ENCODE measurements at regions not wholly inside any gene's neighbourhood (a gene's known extent, or its start where the extent isn't known, plus 50 kb on each side); places are given as distances from the start of the nearest gene placed in this dataset.

- POLR2A ChIA-PET (ENCODE audit: low non-redundant PET), result no interaction called here
- DNase-seq (ENCODE audit: low spot score), result no peak
- no peak overlapping the region for H3K27ac ChIP-seq
- TF ChIP-seq, protein P1, sequence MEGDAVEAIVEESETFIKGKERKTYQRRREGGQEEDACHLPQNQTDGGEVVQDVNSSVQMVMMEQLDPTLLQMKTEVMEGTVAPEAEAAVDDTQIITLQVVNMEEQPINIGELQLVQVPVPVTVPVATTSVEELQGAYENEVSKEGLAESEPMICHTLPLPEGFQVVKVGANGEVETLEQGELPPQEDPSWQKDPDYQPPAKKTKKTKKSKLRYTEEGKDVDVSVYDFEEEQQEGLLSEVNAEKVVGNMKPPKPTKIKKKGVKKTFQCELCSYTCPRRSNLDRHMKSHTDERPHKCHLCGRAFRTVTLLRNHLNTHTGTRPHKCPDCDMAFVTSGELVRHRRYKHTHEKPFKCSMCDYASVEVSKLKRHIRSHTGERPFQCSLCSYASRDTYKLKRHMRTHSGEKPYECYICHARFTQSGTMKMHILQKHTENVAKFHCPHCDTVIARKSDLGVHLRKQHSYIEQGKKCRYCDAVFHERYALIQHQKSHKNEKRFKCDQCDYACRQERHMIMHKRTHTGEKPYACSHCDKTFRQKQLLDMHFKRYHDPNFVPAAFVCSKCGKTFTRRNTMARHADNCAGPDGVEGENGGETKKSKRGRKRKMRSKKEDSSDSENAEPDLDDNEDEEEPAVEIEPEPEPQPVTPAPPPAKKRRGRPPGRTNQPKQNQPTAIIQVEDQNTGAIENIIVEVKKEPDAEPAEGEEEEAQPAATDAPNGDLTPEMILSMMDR (conservative IDR thresholded peaks at IDR 0.05; ENCODE audit: low read depth), result no peak
- CTCF ChIA-PET, result no interaction called here
Observed at GRCh38 chr13:34751044-34751443, 191.0 kb upstream of the NBEA start.

DNA sequence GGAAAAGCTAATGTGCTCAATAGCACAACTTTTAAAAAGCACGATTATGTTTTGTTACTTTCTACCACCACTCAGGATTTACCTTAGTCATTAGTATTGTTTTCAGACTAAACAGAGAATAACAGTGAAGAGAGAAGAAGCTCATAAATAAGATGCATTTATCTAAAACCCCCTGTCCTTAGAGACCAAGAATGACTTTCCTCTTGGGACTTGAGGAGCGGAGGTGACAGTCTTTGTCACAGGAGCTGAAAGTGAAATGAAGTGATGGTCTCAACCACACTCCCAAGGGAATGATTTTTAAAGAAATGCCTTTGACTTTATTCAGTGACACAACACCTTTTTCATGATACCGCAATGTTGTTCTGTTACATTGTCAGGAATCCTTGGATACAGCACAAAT lies 190.6 kb upstream of the NBEA start:
- no peak overlapping the region for H3K27ac ChIP-seq
- CTCF ChIA-PET, result no interaction called here
- POLR2A ChIA-PET (ENCODE audit: low non-redundant PET), result no interaction called here
- TF ChIP-seq, protein P1 (conservative IDR thresholded peaks at IDR 0.05; ENCODE audit: low read depth), result no peak
- DNase-seq (ENCODE audit: low spot score), result no peak

- POLR2A ChIA-PET (ENCODE audit: low non-redundant PET), result no interaction called here
- TF ChIP-seq, protein P1 (conservative IDR thresholded peaks at IDR 0.05; ENCODE audit: low read depth), result no peak
- CTCF ChIA-PET, result interaction anchor here (0.6 kb wide), 1 partner anchor 815 kb away, joined by 5 read pairs; no protein-coding TSS in a partner anchor
- DNase-seq (ENCODE audit: low spot score), result no peak
- no peak overlapping the region for H3K27ac ChIP-seq
Observed at GRCh38 chr13:34752283-34752960, 189.6 kb upstream of the NBEA start.

DNA sequence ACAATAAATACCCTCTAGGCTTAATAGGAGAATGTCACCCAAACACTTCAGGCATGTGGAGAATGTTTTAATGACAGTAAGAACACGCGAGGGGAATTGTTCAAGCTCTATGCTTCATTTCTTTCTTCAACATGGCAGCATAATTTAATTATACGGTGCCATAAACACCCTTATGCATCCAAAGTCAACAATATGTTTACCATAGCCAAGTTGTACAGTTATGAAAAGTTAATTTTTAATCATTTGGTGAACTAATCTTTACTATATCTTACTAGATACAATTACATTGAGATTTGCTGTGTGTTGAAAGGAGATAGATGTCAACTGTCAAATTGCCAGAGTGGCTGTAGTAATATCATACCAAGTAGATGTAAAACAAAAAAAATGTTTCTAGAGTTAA lies 185.9 kb upstream of the NBEA start:
- TF ChIP-seq, protein P1 (conservative IDR thresholded peaks at IDR 0.05; ENCODE audit: low read depth), result no peak
- DNase-seq (ENCODE audit: low spot score), result no peak
- POLR2A ChIA-PET (ENCODE audit: low non-redundant PET), result no interaction called here
- no peak overlapping the region for H3K27ac ChIP-seq
- CTCF ChIA-PET, result no interaction called here

DNA sequence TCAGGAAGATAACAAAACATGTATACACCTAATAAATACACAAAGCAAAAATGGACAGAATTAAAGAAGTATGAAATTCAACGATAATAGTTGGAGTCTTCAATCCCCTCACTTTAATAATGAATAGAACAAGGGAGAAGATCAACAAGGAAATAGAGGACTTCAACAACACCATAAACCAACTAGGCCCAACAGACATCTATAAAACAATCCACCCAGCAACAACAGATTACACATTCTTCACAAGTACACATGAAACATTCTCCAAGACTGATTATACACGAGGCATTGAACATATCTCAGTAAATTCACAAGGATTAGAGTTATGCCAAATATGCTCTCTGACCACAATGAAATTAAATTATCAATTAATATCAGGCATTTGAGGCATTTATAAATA lies 185.5 kb upstream of the NBEA start:
- ChIA-PET CTCF (no interaction called here), POLR2A (ENCODE audit: low non-redundant PET) (no interaction called here)
- TF ChIP-seq, protein P1 (conservative IDR thresholded peaks at IDR 0.05; ENCODE audit: low read depth), result no peak
- DNase-seq (ENCODE audit: low spot score), result no peak
- no peak overlapping the region for H3K27ac ChIP-seq

DNA sequence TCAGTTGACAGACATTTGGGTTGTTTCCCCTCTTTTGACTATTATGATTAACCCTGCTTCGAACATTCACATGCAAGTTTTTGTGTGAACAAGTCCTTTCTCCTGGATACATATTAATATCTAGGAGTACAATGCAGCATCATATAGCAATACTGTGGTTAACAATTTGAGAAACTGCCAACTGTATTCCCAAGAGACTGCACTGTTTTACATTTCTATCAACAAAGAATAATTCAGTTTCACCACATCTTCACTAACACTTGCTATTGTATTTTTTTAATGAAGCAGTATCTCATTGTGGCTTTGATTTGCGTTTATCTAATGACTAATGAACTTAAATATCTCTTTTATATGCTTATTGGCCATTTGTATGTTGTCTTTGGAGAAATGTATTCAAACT lies 184.6 kb upstream of the NBEA start:
- ChIA-PET CTCF (no interaction called here), POLR2A (ENCODE audit: low non-redundant PET) (no interaction called here)
- DNase-seq (ENCODE audit: low spot score), result no peak
- no peak overlapping the region for H3K27ac ChIP-seq
- TF ChIP-seq, protein P1 (conservative IDR thresholded peaks at IDR 0.05; ENCODE audit: low read depth), result no peak

All from RWPE1 (cell line).